Spinal cord (tissue), 9 donors: ENCODE measurements at regions not wholly inside any gene's neighbourhood (a gene's known extent, or its start where the extent isn't known, plus 50 kb on each side); places are given as distances from the start of the nearest gene placed in this dataset.
A peak's percentile ranks its signal among the peaks of the same experiment; 100 is the strongest.

Experiments
- DNase-seq, 6 donors: peaks; one replicate each; pipeline versions ENCODE4 v3.0.0 to v3.0.0-alpha.2; 2013 to 2015; ENCODE audit warnings: low spot score in 6 of 6, low read depth in 4 of 6
- H3K27ac ChIP-seq: one replicate; pipeline ENCODE4 v1.5.1; 2013; ENCODE audit warnings: low read depth, low read length, control low read depth
- H3K27me3 ChIP-seq: one replicate; pipeline ENCODE4 v1.6.1; 2013; ENCODE audit warnings: low read length; ENCODE audit not compliant: control insufficient read depth, insufficient read depth
- H3K36me3 ChIP-seq: one replicate; pipeline ENCODE4 v1.6.1; 2013; ENCODE audit warnings: low read length; ENCODE audit not compliant: control insufficient read depth, insufficient read depth
- H3K4me1 ChIP-seq: one replicate; pipeline ENCODE4 v1.6.1; 2013; ENCODE audit warnings: low read length; ENCODE audit not compliant: control insufficient read depth, insufficient read depth
- H3K4me3 ChIP-seq: one replicate; pipeline ENCODE4 v1.5.1; 2013; ENCODE audit warnings: low read depth, low read length, control low read depth
- H3K9me3 ChIP-seq: one replicate; pipeline ENCODE4 v1.6.1; 2013; ENCODE audit warnings: low read length; ENCODE audit not compliant: control insufficient read depth, insufficient read depth
- WGBS: methylation state at CpG from one replicate; pipeline ENCODE4 v1.1.5; 2013; ENCODE audit warnings: missing lambda C conversion rate; ENCODE audit not compliant: insufficient coverage; 5-methylcytosine and 5-hydroxymethylcytosine counted together
- donor health status: healthy.

DNA sequence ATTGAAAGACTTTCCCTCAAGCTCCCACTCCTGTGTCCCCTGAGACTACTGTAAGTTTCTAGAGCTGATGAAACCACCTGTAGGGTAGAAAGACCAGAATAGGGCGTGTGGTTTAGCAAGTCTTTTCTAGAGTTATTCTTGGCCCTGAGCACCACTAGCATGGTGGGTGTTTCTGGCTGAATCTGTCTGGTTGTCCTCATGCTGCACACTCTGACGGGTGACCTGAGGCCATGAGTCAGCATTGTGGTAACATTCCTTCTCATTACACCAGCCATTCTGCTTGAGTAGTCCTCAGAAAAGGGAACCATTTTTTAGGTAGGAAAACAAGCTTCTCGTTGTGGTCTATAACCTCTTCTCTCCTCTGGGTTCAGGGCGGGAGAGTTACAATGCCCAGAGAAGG lies 250.3 kb downstream of the SNX13 start:
- Histone ChIP-seq H3K27ac (no peak overlapping the region), H3K4me1 (no peaks in the 10 kb centered on the region), H3K9me3 (no peaks in the 10 kb centered on the region), H3K4me3 (no peak overlapping the region), H3K36me3 (no peaks in the 10 kb centered on the region), H3K27me3 (no peaks in the 10 kb centered on the region)
- WGBS = 100% methylated on average over 1 of the region's 4 CpGs
- no peak for DNase-seq

DNA sequence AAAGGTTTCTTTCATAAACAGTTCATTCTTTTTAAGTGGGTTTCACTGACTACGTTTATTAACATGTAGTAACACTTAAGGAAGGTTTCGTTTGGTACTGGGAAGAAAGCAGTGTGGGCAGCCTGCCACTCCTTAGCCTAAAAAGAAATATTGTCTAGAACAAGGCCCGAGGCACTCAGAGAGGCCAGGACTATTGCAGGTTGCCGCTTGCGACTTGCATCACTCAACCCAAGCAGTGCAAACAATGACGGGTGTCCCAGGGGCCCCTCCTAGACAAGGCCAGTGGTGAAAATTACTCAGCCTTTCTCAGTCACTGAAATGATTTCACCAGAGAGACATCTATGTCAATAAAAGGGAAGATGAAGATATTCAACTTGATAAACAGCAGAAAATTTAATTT lies 243.9 kb downstream of the SNX13 start:
- H3K27me3 ChIP-seq = no peaks in the 10 kb centered on the region
- H3K27ac ChIP-seq = peak overlapping the region; percentile 43
- DNase-seq = no peak
- no peaks in the 10 kb centered on the region for H3K4me1 ChIP-seq
- H3K9me3 ChIP-seq = peaks cover 13% of the 10 kb centered on the region
- no peak overlapping the region for H3K4me3 ChIP-seq
- WGBS = 63% methylated on average over 3 of the region's 6 CpGs
- H3K36me3 ChIP-seq = no peaks in the 10 kb centered on the region

DNA sequence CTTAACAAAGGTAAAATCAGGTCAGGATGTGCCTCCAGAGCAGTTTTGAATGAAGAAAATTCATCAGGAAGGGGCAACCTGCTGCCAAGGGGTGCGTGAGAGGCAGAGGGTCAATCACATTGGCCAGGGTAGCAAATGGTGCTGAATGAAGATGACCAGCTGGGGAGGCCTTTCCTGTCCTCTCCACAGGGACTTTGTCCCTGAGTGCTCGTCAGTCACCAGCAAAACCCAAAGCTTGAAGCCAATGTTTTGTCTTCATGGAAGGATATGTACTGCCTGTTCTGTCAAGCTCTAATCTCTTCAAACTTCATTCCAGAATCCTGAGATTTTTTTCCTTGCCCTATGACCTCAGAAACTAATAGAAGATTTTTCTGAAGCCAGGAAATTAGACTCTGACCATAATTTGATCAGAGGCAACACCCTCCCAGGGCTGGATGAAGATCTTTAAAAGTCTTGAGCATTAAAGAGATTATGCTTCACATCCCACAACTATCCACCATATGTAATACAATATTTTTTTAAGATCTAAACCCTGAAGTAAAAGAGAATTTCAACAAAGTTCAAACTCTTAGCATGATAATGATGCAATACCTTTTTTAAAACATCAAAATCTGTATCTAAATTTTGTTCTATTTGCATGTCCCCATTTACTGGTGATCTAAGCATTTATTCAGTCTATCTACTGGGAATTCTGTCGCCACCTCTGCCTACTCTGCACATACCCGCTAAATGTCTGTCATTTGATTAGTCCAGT lies 243.0 kb downstream of the SNX13 start:
- Histone ChIP-seq H3K27ac (no peak overlapping the region), H3K9me3 (peaks cover 13% of the 10 kb centered on the region), H3K4me3 (no peak overlapping the region), H3K27me3 (no peaks in the 10 kb centered on the region), H3K36me3 (no peaks in the 10 kb centered on the region), H3K4me1 (no peaks in the 10 kb centered on the region)
- WGBS = 60% methylated on average over 1 of the region's 4 CpGs
- DNase-seq = no peak

DNA sequence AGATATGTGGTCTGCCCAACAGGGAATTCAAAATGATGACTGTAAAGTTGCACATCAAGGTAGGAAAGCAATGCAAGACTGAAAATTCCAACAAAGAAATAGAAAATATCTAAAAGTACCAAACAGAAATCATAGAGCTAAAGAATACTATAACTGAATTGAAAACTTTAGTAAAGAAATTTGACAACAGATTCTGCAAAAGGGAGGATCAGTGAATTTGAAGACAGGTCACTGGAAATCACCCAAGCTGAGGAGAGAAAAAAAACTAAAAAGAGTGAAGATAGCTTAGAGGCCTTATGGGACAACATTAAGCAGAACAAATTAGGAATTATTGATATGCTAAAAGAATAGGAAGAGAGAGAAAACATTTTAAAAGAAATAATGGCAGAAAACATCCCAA lies 240.6 kb downstream of the SNX13 start:
- Histone ChIP-seq H3K36me3 (no peaks in the 10 kb centered on the region), H3K9me3 (peaks cover 13% of the 10 kb centered on the region), H3K4me1 (no peaks in the 10 kb centered on the region), H3K27ac (no peak overlapping the region), H3K4me3 (no peak overlapping the region), H3K27me3 (no peaks in the 10 kb centered on the region)
- DNase-seq = no peak

DNA sequence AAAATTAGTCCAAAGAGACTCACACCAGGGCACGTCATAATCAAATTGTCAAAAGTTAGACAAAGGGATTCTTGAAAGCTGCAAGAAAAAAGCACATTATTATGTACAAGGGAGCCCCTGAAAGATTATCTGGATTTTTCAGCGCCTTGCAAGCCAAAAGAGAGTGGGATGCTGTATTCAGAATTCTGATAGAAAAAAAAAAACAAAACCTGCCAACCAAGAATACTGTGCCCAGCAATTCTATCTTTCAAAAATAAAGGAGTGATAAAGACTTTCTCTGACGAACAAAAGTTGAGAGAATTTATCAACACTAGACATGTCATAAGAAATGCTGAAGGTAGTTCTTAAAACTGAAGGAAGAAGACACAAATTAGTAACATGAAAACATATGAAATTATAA lies 240.2 kb downstream of the SNX13 start:
- Histone ChIP-seq H3K4me3 (no peak overlapping the region), H3K9me3 (peaks cover 13% of the 10 kb centered on the region), H3K4me1 (no peaks in the 10 kb centered on the region), H3K27me3 (no peaks in the 10 kb centered on the region), H3K36me3 (no peaks in the 10 kb centered on the region), H3K27ac (no peak overlapping the region)
- no CpG with 5 or more reads among the region's 3 CpGs for WGBS
- no peak for DNase-seq

DNA sequence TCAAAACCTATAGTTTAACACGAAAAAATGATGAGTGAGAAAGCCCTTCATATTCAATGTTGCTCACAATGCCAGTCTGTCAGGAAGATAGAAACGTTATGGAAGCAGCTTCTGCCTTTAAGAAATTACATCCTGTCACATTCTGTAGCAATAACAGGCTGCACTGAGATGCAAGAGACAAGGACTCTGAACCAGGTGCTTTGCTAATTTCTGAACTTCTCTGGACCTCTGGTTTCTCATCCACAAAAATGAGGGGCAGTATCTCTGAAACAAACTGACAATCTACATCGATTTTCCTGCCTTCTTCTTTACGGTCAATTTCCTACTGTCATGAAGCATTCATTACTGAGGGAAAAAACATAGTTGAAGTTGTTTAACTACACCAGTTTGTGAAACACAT lies 234.0 kb downstream of the SNX13 start:
- WGBS = no CpG with 5 or more reads among the region's 4 CpGs
- DNase-seq = peak in 1 of 6 donors; percentile 9
- no peak overlapping the region for H3K27ac ChIP-seq
- no peaks in the 10 kb centered on the region for H3K4me1 ChIP-seq
- H3K9me3 ChIP-seq = no peaks in the 10 kb centered on the region
- no peaks in the 10 kb centered on the region for H3K27me3 ChIP-seq
- H3K36me3 ChIP-seq = no peaks in the 10 kb centered on the region
- H3K4me3 ChIP-seq = no peak overlapping the region

DNA sequence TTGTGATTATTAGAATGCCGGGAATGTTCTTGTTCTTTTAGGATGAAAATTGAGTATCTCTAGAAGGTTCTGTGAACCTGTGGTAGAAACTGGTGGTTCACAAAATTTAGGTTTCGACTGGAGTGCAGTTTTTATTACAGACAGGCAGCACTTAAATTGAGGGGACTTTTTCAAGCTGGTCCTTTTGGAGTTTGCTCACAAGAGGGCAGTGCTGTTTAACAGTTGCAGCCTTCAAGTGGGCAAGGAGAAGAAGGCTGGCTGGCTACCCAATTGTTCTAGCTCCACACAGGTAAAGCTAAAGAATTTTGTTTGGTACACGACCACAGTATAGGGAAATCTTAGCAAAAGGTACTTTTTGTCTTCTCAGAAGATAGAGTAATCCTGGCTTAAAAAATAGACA lies 233.6 kb downstream of the SNX13 start:
- peak; percentile 22 to 91 (median 52) for DNase-seq
- 23% methylated on average over 3 of the region's 3 CpGs for WGBS
- no peaks in the 10 kb centered on the region for H3K36me3 ChIP-seq
- H3K4me3 ChIP-seq = no peak overlapping the region
- no peaks in the 10 kb centered on the region for H3K27me3 ChIP-seq
- no peak overlapping the region for H3K27ac ChIP-seq
- H3K4me1 ChIP-seq = no peaks in the 10 kb centered on the region
- H3K9me3 ChIP-seq = no peaks in the 10 kb centered on the region

DNA sequence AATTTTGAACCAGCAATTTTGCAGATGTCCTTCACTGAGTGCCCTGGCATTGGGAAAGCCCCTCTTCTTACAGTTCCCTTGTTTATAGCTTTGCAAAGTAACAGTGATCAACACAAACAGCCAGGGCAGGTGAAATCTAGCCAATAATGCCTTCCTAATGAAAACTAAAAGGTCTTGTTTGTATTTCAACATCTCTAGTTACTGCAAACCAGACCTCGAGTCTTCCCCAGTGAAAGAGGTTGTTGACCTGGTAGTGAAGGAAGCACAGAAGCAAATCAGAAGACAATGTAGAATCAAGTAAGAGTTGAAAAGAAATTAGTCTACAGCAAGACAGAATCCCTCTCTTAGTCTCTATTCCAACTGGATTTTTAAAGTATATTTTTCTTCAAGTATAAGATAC lies 231.2 kb downstream of the SNX13 start:
- Histone ChIP-seq H3K4me3 (no peak overlapping the region), H3K4me1 (no peaks in the 10 kb centered on the region), H3K27ac (no peak overlapping the region), H3K27me3 (no peaks in the 10 kb centered on the region), H3K36me3 (no peaks in the 10 kb centered on the region), H3K9me3 (no peaks in the 10 kb centered on the region)
- no peak for DNase-seq
- no CpG with 5 or more reads among the region's 1 CpG for WGBS

DNA sequence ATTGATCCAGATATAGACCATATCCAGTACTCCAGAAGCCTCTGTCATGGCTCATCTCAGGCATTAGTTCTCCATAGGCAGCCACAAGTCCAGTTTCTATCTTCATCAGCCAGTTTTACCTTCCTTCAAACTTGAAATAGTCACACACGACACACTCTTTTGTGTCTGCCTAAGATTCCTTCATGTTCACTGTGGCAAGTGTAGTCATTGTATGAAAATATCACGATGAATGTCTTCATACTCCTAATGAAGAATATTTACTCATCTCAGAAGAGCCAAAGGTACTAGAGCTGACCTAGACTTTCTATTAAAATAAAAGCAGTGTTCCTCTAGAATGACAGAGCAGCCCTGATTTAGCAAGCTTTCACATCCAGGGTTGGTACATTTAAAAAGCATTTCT lies 230.7 kb downstream of the SNX13 start:
- no peaks in the 10 kb centered on the region for H3K4me1 ChIP-seq
- no peaks in the 10 kb centered on the region for H3K9me3 ChIP-seq
- H3K27me3 ChIP-seq = no peaks in the 10 kb centered on the region
- no peak overlapping the region for H3K4me3 ChIP-seq
- no peaks in the 10 kb centered on the region for H3K36me3 ChIP-seq
- no peak for DNase-seq
- H3K27ac ChIP-seq = no peak overlapping the region
- WGBS = no CpG with 5 or more reads among the region's 2 CpGs

DNA sequence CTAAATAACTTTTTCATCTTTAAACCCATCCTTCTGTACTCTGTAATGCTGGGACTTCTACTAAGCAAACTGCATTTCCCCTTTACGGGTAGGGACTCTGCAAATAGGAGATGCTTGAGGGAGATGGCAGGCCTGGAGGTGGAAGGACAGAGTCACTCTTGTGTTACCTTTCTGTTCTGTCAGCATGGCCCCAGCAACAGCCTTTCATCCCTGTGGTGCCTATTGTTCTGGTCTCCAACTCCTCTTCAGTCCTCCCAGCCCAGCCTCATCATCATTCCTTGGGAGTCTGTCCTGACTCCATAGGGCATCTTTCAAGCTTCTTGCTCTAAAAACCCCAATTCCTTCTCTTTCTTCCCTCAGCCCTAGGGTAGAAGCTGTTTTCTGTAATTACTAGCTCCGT lies 230.0 kb downstream of the SNX13 start:
- no peak overlapping the region for H3K4me3 ChIP-seq
- no peaks in the 10 kb centered on the region for H3K36me3 ChIP-seq
- no peak for DNase-seq
- H3K4me1 ChIP-seq = no peaks in the 10 kb centered on the region
- H3K9me3 ChIP-seq = no peaks in the 10 kb centered on the region
- 80% methylated on average over 1 of the region's 2 CpGs for WGBS
- no peaks in the 10 kb centered on the region for H3K27me3 ChIP-seq
- no peak overlapping the region for H3K27ac ChIP-seq
